GM10266 (cell line): ENCODE measurements at regions not wholly inside any gene's neighbourhood (a gene's known extent, or its start where the extent isn't known, plus 50 kb on each side); places are given as distances from the start of the nearest gene placed in this dataset.
"Not testable (repeated sequence)": the region's sequence is repeated elsewhere in the genome, so short reads cannot be mapped to it uniquely, and the experiment has no call there.

Experiments used
- DNase-seq: peaks from one replicate; pipeline ENCODE4 v3.0.0; 2012; ENCODE audit errors: extremely low spot score
- TF ChIP-seq, protein P1 (sequence below): IDR thresholded peaks from 2 replicates; pipeline ENCODE4 v1.5.1; 2012; ENCODE audit warnings: mild to moderate bottlenecking, low read depth; ENCODE audit not compliant: control insufficient read depth, insufficient read depth; ENCODE audit errors: missing control alignments

DNA sequence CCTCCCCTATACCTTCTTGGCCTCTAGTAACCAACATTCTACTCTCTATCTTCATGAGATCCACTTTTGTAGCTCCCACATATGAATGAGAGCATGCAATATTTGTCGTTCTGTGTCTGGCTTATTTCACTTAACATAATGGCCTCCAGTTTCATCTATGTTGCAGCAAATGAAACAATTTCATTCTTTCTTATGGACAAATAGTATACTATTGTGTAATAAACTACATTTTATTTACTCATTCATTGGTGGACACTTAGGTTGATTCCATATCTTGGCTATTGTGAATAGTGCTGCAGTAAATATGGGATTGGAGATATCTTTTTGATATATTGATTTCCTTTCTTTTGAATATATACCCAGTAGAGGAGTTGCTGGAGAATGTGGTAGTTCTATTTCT lies 151.1 kb downstream of the JRKL start:
- TF ChIP-seq, protein P1, sequence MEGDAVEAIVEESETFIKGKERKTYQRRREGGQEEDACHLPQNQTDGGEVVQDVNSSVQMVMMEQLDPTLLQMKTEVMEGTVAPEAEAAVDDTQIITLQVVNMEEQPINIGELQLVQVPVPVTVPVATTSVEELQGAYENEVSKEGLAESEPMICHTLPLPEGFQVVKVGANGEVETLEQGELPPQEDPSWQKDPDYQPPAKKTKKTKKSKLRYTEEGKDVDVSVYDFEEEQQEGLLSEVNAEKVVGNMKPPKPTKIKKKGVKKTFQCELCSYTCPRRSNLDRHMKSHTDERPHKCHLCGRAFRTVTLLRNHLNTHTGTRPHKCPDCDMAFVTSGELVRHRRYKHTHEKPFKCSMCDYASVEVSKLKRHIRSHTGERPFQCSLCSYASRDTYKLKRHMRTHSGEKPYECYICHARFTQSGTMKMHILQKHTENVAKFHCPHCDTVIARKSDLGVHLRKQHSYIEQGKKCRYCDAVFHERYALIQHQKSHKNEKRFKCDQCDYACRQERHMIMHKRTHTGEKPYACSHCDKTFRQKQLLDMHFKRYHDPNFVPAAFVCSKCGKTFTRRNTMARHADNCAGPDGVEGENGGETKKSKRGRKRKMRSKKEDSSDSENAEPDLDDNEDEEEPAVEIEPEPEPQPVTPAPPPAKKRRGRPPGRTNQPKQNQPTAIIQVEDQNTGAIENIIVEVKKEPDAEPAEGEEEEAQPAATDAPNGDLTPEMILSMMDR = no peak
- DNase-seq = no peak

- no peak for DNase-seq
- TF ChIP-seq, protein P1 = no peak
Measured at GRCh38 chr11:96543177-96543576, 153.4 kb downstream of the JRKL start.

DNA sequence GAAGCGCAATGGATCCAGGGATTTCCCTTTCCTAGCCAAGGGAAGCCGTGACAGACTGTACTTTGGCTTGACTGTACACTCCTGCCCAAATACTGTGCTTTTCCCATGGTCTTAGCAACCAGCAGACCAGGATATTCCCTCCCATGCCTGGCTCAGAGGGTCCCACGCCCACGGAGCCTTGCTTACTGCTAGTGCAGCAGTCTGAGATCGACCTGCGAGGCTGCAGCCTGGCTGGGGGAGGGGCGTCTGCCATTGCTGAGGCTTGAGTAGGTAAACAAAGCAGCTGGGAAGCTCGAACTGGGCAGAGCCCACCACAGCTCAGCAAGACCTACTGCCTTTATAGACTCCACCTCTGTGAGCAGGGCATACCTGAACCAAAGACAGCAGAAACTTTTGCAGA lies 155.4 kb downstream of the JRKL start:
- DNase-seq = not testable (repeated sequence)

DNA sequence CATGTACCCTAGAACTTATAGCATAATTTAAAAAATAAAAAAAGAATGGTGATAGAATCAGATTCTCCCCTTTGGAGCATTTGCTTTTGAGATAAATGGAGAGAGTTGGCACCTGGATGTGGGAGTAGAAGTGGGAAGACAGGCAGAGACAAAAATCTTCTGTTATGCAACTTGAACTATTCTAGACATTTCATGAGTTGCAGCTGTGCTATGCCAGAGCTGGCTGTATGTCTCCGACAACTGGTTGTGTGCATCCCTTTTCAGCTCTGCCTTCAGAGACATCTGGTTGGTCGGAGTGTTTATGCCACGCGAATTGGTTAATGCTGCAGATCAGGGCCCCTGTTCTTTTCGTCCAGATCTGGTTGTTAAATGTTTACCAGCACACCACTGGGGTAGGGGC lies 161.3 kb downstream of the JRKL start:
- TF ChIP-seq, protein P1 = no peak
- DNase-seq = no peak

DNA sequence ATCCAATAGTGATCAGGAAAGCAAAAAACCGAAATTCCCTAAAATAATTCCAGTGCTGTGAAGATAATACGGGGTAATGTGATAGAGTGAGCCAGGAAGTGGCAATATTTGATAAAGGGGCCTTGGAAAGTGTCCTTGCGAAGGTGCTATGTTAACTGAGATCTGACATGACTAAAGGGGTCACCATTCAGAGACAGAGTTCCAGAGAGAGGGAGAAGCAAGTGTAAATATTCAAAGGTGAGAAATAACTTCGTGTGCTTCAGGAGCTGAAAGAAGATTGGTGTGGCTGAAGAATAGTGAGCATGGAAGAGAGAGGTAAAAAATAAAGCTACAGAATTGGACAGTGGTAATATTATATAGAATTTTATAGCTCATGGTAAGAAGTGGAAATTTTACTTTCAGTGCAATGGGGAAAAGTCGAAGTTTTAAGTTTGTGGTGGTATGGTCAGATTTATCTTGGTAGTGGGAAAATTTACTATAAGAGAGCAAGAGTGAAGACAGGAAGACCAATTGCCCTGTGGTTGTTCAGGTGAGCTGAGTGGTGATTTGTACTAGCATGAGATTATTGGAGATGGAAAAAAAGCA lies 164.5 kb downstream of the JRKL start:
- no peak for DNase-seq
- TF ChIP-seq, protein P1 = no peak

DNA sequence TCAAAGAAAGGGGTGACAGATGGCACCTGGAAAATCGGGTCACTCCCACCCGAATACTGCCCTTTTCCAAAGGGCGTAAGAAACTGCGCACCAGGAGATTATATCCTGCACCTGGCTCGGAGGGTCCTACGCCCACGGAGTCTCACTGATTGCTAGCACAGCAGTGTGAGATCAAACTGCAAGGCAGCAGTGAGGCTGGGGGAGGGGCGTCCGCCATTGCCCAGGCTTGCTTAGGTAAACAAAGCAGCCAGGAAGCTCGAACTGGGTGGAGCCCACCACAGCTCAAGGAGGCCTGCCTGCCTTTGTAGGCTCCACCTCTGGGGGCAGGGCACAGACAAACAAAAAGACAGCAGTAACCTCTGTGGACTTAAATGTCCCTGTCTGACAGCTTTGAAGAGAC lies 166.0 kb downstream of the JRKL start:
- not testable (repeated sequence) for DNase-seq

DNA sequence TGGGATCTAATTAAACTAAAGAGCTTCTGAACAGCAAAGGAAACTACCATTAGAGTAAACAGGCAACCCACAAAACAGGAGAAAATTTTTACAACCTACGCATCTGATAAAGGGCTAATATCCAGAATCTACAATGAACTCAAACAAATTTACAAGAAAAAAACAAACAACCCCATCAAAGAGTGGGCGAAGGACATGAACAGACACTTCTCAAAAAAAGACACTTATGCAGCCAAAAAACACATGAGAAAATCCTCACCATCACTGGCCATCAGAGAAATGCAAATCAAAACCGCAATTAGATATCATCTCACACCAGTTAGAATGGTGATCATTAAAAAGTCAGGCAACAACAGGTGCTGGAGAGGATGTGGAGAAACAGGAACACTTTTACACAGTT lies 170.9 kb downstream of the JRKL start:
- DNase-seq = not testable (repeated sequence)

GRCh38 chr11:96567176-96567575 lies 177.4 kb downstream of the JRKL start:
- TF ChIP-seq, protein P1 = no peak
- DNase-seq = no peak

DNA sequence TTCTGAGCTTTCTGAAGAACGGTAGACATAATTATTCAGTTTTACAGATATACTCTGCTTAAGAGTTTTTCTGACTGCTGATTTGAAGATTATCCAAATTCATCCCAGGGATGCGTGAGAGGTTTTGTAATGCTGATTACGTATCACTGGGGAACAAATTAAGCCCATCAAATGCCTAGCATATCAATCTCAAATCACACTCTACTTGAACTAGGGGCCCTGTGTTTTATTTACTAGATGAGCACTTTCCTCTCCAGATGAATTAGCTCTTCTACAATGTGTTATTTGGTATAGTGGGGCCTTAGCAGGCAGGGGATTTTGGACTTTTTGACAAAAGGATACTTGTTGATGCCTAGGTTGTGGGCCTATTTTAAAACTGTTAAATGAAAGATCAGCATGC lies 177.9 kb downstream of the JRKL start:
- TF ChIP-seq, protein P1 = no peak
- no peak for DNase-seq
